HL-60/S4 treated with phorbol 12-myristate 13-acetate at 8.2 ng/mL for 4 days and 3 days (cell line): ENCODE measurements at regions not wholly inside any gene's neighbourhood (a gene's known extent, or its start where the extent isn't known, plus 50 kb on each side); places are given as distances from the start of the nearest gene placed in this dataset.

ENCODE experiments used
- in situ Hi-C: fragments of 300-500 bp; cut with MboI; formaldehyde crosslinking; loops from 2 replicates; pipeline ENCODE4 v1.15.0; 2022; ENCODE audit warnings: low sequenced_read_pairs

GRCh38 chr5:175288048-175288621 lies 155.8 kb downstream of the DRD1 start:
- in situ Hi-C loops, result no loop called here

- in situ Hi-C loops, result no loop called here
Measured at GRCh38 chr5:175286981-175287380, 157.0 kb downstream of the DRD1 start.

GRCh38 chr5:175285261-175285660 lies 158.7 kb downstream of the DRD1 start:
- in situ Hi-C loops, result no loop called here

GRCh38 chr5:175284806-175285205 lies 159.2 kb downstream of the DRD1 start:
- in situ Hi-C loops, result no loop called here

GRCh38 chr5:175282611-175283225 lies 161.3 kb downstream of the DRD1 start:
- in situ Hi-C loops, result no loop called here

GRCh38 chr5:175281714-175282113 lies 162.3 kb downstream of the DRD1 start:
- in situ Hi-C loops, result no loop called here

GRCh38 chr5:175281257-175281656 lies 162.7 kb downstream of the DRD1 start:
- in situ Hi-C loops, result no loop called here

- in situ Hi-C loops, result no loop called here
Measured at GRCh38 chr5:175279506-175279905, 164.5 kb downstream of the DRD1 start.

GRCh38 chr5:175275748-175276147 lies 168.2 kb downstream of the DRD1 start:
- in situ Hi-C loops, result no loop called here

GRCh38 chr5:175275097-175275496 lies 168.9 kb downstream of the DRD1 start:
- in situ Hi-C loops, result no loop called here

GRCh38 chr5:175274171-175274570 lies 169.8 kb downstream of the DRD1 start:
- in situ Hi-C loops, result no loop called here

GRCh38 chr5:175264406-175264805 lies 179.6 kb downstream of the DRD1 start:
- in situ Hi-C loops, result no loop called here

GRCh38 chr5:175263776-175264175 lies 180.2 kb downstream of the DRD1 start:
- in situ Hi-C loops, result no loop called here

GRCh38 chr5:175261526-175261925 lies 182.5 kb downstream of the DRD1 start:
- in situ Hi-C loops, result no loop called here

GRCh38 chr5:175261037-175261436 lies 182.9 kb downstream of the DRD1 start:
- in situ Hi-C loops, result no loop called here

- in situ Hi-C loops, result no loop called here
Measured at GRCh38 chr5:175257847-175258194, 186.2 kb downstream of the DRD1 start.

GRCh38 chr5:175257128-175257846 lies 186.7 kb downstream of the DRD1 start:
- in situ Hi-C loops, result no loop called here

GRCh38 chr5:175254155-175254554 lies 189.8 kb downstream of the DRD1 start:
- in situ Hi-C loops, result no loop called here

- in situ Hi-C loops, result no loop called here
Measured at GRCh38 chr5:175253597-175253996, 190.4 kb downstream of the DRD1 start.

GRCh38 chr5:175252234-175252805 lies 191.7 kb downstream of the DRD1 start:
- in situ Hi-C loops, result no loop called here

- in situ Hi-C loops, result no loop called here
Measured at GRCh38 chr5:175250426-175250825, 193.6 kb downstream of the DRD1 start.

- in situ Hi-C loops, result no loop called here
Measured at GRCh38 chr5:175248416-175248905, 195.5 kb downstream of the DRD1 start.
